Uterus (tissue), 3 donors: ENCODE measurements at regions not wholly inside any gene's neighbourhood (a gene's known extent, or its start where the extent isn't known, plus 50 kb on each side); places are given as distances from the start of the nearest gene placed in this dataset.

Experiments
- DNase-seq, 2 donors: peaks; one replicate each; pipeline ENCODE4 v3.0.0-alpha.2; 2019 to 2020
- H3K27ac ChIP-seq, 2 donors: fragments of 200-600 bp; sonication (generic); 1 replicate in 1 of 2; 2 replicates in 1 of 2; pipeline ENCODE4 v1.5.1; 2016 to 2018
- H3K27me3 ChIP-seq, 2 donors: fragments of 200-600 bp; sonication (generic); one replicate each; pipeline ENCODE4 v1.5.1; 2018 to 2019; ENCODE audit warnings: control low read depth in 1 of 2
- H3K36me3 ChIP-seq, 2 donors: fragments of 200-600 bp; sonication (generic); one replicate each; pipeline ENCODE4 v1.5.1; 2019; ENCODE audit warnings: control low read depth in 1 of 2
- H3K4me1 ChIP-seq, 2 donors: fragments of 200-600 bp; sonication (generic); one replicate each; pipeline ENCODE4 v1.5.1; 2018 to 2019; ENCODE audit warnings: control low read depth in 1 of 2
- H3K4me3 ChIP-seq, 2 donors: fragments of 200-600 bp; sonication (generic); 1 replicate in 1 of 2; 2 replicates in 1 of 2; pipeline ENCODE4 v1.5.1; 2018 to 2019; ENCODE audit warnings: mild to moderate bottlenecking in 1 of 2
- H3K9me3 ChIP-seq, 2 donors: fragments of 200-600 bp; sonication (generic); one replicate each; pipeline ENCODE4 v1.5.1; 2019; ENCODE audit warnings: control low read depth in 1 of 2
- CTCF ChIP-seq, 4 experiments: fragments of 200-600 bp in 2 of 4; fragments of 450-650 bp in 2 of 4; sonication (generic) in 2 of 4; IDR thresholded peaks; one replicate each; pipeline ENCODE4 v1.5.1; 2016 to 2019; ENCODE audit warnings: antibody characterized with exemption in 4 of 4, mild to moderate bottlenecking in 2 of 4, moderate library complexity in 1 of 4
- POLR2A ChIP-seq, 2 donors: fragments of 450-650 bp; IDR thresholded peaks; one replicate each; pipeline ENCODE4 v1.6.1; 2016; ENCODE audit warnings: antibody characterized with exemption in 2 of 2, mild to moderate bottlenecking in 1 of 2, moderate library complexity in 1 of 2
- intact Hi-C: fragments of 100-400 bp; cut with DNase I; formaldehyde crosslinking; loops from one replicate; pipeline ENCODE4 v1.15.1; 2023; ENCODE audit warnings: low total_unique reads
- donor health status: DM: yes; HTN: yes; CAD: no.

- Histone ChIP-seq H3K27ac (no peak overlapping the region), H3K4me3 (no peak overlapping the region), H3K27me3 (no peaks in the 10 kb centered on the region), H3K36me3 (no peaks in the 10 kb centered on the region), H3K9me3 (no peaks in the 10 kb centered on the region), H3K4me1 (no peaks in the 10 kb centered on the region)
- DNase-seq = no peak
- TF ChIP-seq POLR2A (IDR thresholded peaks at IDR 0.05) = no peak
- TF ChIP-seq CTCF (IDR thresholded peaks at IDR 0.05) = no peak
- intact Hi-C loops = no loop called here
Observed at GRCh38 chr11:115626414-115626813, 122.2 kb upstream of the CADM1 start.

GRCh38 chr11:115625502-115625901, 121.3 kb upstream of the CADM1 start:
- H3K27ac ChIP-seq = no peak overlapping the region

GRCh38 chr11:115624065-115624464, 119.8 kb upstream of the CADM1 start:
- no peaks in the 10 kb centered on the region for H3K4me1 ChIP-seq
- H3K27ac ChIP-seq = no peak overlapping the region
- DNase-seq = no peak
- H3K27me3 ChIP-seq = no peaks in the 10 kb centered on the region
- no peak overlapping the region for H3K4me3 ChIP-seq
- TF ChIP-seq POLR2A (IDR thresholded peaks at IDR 0.05) (no peak), CTCF (IDR thresholded peaks at IDR 0.05) (no peak)
- intact Hi-C loops = no loop called here
- H3K9me3 ChIP-seq = no peaks in the 10 kb centered on the region
- H3K36me3 ChIP-seq = no peaks in the 10 kb centered on the region

More at GRCh38 chr11:115625502-115625901, 121.3 kb upstream of the CADM1 start:
- H3K27me3 ChIP-seq = no peaks in the 10 kb centered on the region
- intact Hi-C loops = no loop called here
- H3K9me3 ChIP-seq = no peaks in the 10 kb centered on the region
- H3K36me3 ChIP-seq = no peaks in the 10 kb centered on the region
- no peak for DNase-seq
- no peak overlapping the region for H3K4me3 ChIP-seq
- H3K4me1 ChIP-seq = no peaks in the 10 kb centered on the region
- TF ChIP-seq CTCF (IDR thresholded peaks at IDR 0.05) (no peak), POLR2A (IDR thresholded peaks at IDR 0.05) (no peak)

GRCh38 chr11:115623021-115623451, 118.8 kb upstream of the CADM1 start:
- H3K4me3 ChIP-seq = no peak overlapping the region
- no peaks in the 10 kb centered on the region for H3K4me1 ChIP-seq
- peak overlapping the region in 1 of 2 donors; percentile 38 for H3K27ac ChIP-seq
- TF ChIP-seq CTCF (IDR thresholded peaks at IDR 0.05) (no peak), POLR2A (IDR thresholded peaks at IDR 0.05) (no peak)
- H3K9me3 ChIP-seq = no peaks in the 10 kb centered on the region
- no peaks in the 10 kb centered on the region for H3K36me3 ChIP-seq
- peak; percentile 58 to 59 for DNase-seq
- no peaks in the 10 kb centered on the region for H3K27me3 ChIP-seq
- intact Hi-C loops = no loop called here

GRCh38 chr11:115618428-115618827, 114.2 kb upstream of the CADM1 start:
- intact Hi-C loops = no loop called here
- no peak for DNase-seq
- TF ChIP-seq POLR2A (IDR thresholded peaks at IDR 0.05) (no peak), CTCF (IDR thresholded peaks at IDR 0.05) (no peak)
- H3K4me3 ChIP-seq = no peak overlapping the region
- no peaks in the 10 kb centered on the region for H3K36me3 ChIP-seq
- H3K27me3 ChIP-seq = no peaks in the 10 kb centered on the region
- no peaks in the 10 kb centered on the region for H3K9me3 ChIP-seq
- H3K4me1 ChIP-seq = no peaks in the 10 kb centered on the region
- H3K27ac ChIP-seq = no peak overlapping the region
